HUDEP-2 (cell line): ENCODE measurements at regions not wholly inside any gene's neighbourhood (a gene's known extent, or its start where the extent isn't known, plus 50 kb on each side); places are given as distances from the start of the nearest gene placed in this dataset.

Experiments used
- DNase-seq, 76 experiments: peaks; one replicate each; lab custom pipeline; 2025; ENCODE audit not compliant: unreplicated experiment in 76 of 76; lab: John Stamatoyannopoulos, UW

DNA sequence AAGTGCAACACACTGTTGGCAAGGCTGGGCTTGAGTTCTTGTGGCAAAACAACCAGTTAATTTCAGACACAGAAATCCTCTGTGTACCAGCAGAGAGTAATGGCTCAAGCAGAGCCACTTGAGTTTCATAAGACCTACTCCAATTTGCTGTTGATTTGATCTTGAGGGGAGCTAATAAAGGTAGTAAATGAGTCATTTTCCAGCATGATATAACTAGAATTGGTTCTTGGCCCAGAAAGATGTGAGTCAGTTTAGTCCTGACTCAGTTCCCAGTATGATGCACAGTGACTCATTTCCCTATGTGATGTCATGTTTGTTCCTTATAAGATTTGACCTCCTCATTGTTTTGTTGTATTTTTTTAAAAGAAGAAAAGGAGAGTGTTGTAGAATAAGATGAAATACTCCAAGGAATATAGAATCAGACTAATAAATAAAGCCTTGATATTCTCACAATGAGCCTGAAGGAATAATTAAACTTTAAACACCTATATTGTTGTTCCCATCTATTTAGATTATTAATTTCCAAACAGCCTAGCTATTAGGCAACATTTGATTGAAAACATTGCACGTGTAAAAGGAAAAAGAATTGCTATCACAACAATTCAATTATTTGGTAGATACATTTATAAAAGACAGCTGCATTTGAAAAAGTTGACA, 186.2 kb downstream of the REEP3 start:
- DNase-seq = peak in 29 of 76 experiments; percentile 12 to 73 (median 37)

GRCh38 chr10:63708421-63708820, 187.2 kb downstream of the REEP3 start:
- DNase-seq = no peak

- DNase-seq = no peak
Observed at GRCh38 chr10:63710703-63711102, 189.5 kb downstream of the REEP3 start.

DNA sequence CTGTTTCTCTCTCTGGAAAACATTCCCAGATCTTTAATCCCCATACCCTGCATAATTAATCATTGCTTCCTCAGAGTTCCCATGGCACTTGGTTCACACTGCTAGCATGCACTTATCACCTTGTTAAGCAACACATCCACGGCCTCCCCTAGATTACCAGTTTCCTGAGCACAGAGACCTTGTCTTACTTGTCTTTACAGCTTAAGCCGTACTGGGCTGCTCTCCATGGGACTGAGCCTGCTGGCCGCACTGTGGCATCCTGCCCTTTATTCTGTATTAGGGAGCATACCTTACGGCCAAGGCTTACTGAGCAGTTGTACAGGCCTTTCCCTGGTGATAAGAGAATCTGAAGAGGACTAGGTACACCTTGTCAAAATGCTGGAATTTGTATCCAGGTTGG, 190.2 kb downstream of the REEP3 start:
- no peak for DNase-seq

DNA sequence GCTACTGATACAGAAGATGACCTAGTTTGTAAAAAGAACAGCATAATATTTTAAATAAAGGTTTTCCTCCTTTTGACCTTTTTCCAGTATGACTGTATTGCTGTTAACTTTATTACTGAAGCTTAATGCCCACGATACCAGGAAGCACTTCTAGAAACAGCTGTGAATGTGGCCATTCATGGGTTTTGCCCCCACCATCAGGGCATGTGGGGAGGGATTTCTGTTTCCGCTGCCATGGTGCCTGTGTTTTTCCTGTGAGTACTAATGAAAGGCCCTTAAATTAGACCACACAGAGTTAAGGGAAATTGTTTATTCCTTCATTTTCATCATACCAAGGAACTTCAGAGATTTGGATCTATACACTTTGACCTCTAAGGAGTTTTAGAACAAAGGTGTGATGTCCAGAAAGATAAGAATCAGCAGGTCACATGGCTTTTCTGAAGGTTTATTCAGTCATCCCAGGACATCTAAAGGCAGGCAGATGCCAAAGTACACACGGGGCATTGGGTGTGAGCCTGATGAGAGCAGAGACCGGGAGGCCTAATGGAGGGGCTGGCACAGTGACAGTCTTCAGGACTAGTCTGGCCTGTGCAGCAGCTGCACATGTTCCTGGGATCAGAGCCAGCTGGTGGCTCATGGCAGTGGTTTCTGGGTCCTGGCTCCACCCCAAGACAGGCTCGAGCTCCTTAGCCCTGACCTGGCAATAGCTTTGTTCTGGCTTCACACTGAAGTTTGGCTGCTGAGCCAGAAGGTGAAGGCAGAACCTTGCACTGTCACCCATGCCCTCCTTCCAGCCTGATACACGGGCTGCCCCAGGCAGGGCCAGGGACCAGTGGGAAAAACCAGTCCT, 190.9 kb downstream of the REEP3 start:
- peak in 73 of 76 experiments; percentile 37 to 95 (median 84) for DNase-seq

- no peak for DNase-seq
Observed at GRCh38 chr10:63712717-63713115, 191.5 kb downstream of the REEP3 start.

DNA sequence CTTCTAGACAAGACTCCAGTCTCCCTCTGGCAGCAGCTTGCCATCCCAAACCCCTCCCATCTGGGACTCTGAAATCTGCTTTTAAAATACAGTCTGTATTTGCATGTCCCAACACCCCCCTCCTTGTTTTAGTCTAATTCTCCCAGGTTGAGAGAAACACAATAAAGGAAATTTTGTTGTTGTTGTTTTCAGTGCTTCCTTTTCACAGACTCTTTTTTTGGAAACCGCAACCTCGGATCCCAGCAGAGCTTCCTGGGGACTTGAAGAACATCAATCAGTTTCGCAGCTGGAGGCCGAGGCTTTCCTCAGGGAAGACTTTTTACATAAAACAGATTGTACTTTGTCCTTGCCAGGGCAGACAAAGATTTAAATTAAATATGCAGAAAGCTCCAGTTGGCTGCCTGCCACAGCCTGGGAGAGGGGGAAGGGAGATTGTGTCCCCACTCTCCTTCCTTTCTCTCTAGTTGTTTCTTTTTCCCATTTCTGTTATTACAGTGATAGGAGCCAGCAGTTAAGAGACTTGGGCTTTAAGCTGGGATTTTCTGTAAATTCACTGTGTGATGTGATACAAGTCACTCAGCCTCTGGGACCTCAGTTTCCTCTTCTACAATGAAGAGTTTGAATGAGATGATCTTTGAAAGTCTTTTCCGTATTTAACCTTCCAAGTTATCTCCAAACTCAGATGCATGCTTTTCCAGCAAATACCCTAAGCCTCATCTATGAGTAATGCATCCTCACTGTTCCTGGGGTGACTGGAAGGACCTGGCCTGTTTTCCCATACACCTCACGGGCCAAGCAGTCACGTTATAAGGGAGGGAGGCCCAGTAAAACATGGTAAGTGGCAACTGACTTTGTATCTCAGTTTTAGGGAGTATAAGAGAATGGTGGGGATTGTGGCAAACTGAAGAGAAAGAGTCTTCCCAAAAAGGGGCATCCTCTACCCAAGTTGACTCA, 192.3 kb downstream of the REEP3 start:
- no peak for DNase-seq

GRCh38 chr10:63716016-63716580, 194.9 kb downstream of the REEP3 start:
- DNase-seq = no peak

GRCh38 chr10:63717027-63717715, 196.0 kb downstream of the REEP3 start:
- no peak for DNase-seq

GRCh38 chr10:63718006-63718405, 196.8 kb downstream of the REEP3 start:
- DNase-seq = no peak

- no peak for DNase-seq
Observed at GRCh38 chr10:63718421-63718820, 197.2 kb downstream of the REEP3 start.

DNA sequence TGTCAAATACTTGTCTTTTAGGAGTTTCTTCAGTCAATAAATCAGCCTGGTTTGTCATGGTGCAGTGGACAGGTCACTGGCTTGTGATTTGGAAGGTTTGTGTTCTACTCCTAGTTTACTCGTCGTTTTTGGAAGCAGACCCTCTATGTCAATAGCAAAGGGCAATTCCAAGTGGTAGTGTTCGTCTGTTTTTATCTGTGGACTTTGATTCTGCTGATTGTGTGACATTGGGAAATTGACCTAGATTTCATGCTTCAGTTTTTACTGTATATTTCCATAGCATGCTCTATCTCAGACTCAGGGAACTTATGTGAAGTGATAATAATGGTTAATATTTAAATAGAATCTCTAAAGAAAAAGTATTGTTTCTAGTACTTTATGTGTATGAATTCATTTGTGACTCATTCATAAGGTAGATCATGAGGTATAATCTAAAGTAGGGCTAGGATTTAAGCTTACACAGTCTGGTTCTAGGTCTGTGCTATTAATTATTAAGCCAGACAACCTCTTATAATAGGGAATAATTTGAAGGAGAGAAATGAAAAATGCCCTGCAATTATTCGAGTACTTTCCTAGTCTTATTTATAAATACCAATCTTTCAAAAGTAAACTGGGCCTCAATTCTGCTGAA, 198.1 kb downstream of the REEP3 start:
- no peak for DNase-seq

GRCh38 chr10:63720072-63720537, 198.9 kb downstream of the REEP3 start:
- peak in 30 of 76 experiments; percentile 3 to 60 (median 32) for DNase-seq

GRCh38 chr10:63720676-63721075, 199.5 kb downstream of the REEP3 start:
- no peak for DNase-seq

DNA sequence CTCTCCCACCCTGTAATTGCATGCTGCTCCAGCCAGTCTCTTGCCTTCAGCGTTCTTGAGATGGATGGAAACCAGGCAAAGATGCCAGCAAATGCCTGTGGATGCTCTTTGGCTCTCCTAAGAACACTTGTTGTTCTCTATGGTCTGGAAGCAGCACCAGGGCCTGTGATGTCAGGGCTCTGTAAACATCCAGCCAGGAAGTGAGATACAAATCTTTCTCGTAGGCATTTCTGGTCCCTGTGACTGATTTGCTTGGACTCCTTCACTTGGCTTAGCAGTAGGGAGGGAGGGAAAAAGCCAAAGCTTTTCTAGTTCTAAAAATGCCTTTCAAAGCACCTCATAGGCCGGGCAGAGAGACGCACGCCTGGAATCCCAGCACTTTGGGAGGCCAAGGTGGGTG, 201.3 kb downstream of the REEP3 start:
- no peak for DNase-seq

DNA sequence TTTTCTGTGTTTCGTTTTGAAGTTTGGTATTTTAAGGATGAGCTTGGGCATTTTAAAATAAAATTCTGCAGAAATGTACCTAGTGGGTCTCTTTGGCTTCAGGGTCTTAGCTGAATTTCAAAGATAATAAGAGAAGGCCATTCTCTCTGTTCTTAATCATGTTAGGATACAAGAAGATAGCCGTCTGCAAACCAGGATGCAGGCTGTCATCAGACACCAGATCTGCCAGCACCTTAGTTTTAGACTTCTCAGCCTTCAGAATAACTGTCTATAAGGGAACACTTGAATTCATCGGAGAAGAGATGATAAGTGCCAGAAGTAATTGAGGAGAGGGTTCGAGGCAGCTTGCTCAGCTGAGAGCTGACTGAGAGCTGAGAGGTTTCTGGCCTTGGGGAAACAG, 202.1 kb downstream of the REEP3 start:
- DNase-seq = no peak

- no peak for DNase-seq
Observed at GRCh38 chr10:63723741-63724140, 202.5 kb downstream of the REEP3 start.

DNA sequence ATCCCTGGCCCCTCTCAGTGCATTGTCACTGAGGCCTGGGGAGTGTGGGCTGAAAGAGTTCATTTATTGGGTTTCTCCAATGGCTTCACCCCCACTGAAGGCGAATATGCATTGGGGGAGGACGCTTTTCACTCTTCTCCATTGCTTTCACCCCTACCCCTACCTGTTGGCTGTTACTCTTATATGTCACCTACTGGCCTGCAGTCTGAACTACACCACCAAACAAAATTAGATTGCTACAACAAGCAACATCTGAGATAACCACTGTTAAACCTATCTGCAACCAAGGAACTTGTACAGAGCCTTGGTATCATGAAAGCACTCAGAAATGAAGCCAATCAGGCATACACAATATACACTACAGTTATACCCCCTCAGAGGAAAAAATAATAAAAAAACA, 203.7 kb downstream of the REEP3 start:
- no peak for DNase-seq

DNA sequence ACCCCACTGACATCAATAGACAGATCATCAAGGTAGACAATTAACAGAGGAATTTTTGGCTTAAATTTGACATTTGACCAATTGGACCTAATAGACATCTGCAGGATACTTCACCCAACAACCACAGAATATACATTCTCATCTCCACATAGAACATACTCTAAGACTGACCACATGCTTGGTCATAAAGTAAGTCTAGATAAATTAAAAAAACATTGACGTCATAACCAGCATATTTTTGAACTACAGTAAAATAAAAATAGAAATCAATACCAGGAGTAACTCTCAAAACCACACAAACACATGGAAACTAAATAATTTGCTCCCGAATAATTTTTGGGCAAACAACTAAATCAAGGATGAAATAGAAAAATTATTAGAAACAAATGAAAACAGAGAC, 205.7 kb downstream of the REEP3 start:
- no peak for DNase-seq

- DNase-seq = no peak
Observed at GRCh38 chr10:63727636-63728035, 206.4 kb downstream of the REEP3 start.
